Medulla oblongata (tissue), 1 donor: ENCODE measurements at regions not wholly inside any gene's neighbourhood (a gene's known extent, or its start where the extent isn't known, plus 50 kb on each side); places are given as distances from the start of the nearest gene placed in this dataset.

ENCODE experiments used
- DNase-seq: peaks from one replicate; pipeline ENCODE4 v3.0.0-alpha.2; 2015; ENCODE audit errors: extremely low spot score

DNA sequence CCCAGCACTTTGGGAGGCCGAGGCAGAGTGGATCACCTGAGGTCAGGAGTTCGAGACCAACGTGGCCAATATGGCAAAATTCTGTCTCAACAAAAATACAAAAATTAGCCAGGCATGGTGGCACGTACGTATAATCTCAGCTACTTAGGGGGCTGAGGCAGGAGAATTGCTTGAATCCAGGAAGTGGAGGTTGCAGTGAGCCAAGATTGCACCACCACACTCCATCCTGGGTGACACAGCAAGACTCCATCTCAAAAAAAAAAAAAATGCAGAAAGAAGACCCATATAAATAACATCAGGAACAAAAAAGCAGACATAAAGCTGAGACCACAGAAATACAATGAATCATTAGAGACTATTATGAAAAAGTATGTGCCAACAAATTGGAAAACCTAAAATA lies 235.2 kb upstream of the VEPH1 start:
- no peak for DNase-seq

DNA sequence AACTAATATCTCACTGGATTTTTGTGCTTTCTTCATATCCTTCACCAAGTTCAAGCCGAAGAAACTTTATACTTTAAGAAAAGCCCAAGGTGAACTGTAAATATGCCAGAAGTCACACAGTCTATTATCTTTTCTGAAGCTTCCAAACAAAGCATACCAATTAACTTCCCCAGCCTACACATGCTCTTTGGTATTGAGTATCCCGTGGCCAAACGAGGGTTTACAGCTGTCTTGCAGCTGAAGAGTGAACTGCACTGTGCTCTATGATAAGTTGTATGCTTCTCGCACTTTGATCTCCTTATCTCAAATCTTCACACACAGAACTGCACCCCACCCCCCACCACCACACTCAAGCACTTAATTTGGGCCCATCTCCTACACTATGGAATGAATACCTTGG lies 215.6 kb upstream of the VEPH1 start:
- no peak for DNase-seq

DNA sequence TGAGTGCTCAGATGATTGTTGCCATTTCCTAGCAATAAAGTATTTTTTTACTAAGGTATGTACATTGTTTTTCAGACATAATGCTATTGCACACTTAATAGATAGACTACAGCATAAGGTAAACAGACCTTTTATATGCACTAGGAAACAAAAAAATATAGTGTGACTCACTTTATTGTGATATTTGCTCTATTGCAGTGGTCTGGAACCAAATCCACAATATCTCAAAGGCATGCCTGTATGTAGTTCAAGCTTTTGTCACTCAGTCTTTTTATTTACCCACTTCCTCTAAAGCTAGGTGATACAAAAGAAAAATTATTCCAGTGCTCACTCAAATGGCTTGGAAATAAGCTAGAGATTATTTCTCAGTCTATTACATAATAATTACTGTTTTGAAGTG lies 209.9 kb upstream of the VEPH1 start:
- no peak for DNase-seq

DNA sequence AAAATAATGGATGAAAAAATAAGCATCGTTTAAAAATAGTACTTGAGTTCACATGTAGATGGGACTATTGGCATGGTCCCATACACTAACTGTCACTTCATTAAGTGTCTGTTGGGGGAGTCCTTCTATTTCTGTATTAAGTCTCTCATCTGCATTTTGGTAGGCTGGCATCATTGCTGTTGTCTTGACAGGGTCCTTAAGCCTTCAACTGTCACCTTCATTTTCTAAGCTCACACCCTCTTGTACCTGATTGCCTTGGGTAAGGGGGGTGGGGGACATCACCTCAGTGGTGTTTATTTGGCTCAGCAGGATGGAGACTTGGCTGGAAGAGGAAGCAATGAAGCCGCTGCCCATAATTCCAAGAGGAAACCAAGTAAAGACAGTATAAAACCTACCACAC lies 202.0 kb upstream of the VEPH1 start:
- DNase-seq, result no peak

DNA sequence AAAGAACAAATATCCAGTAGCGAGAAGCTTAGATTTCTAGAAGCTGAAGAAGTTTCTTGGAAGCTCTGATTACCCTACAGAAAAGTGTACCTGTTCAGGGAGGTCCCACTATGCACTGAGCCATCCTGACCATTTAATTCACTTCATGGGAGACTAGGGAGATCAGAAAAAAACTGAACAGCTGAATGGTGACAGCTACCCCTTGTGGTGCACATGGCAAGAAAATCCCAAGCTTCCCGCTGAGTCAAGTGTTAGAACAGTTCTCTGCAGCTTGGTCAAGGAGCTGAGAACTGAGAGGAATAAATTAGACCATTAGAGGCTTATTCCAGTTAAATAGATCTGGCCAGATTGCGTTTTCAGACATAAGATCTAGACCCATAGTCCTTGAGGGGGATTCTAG lies 197.2 kb upstream of the VEPH1 start:
- DNase-seq, result peak; percentile 32

DNA sequence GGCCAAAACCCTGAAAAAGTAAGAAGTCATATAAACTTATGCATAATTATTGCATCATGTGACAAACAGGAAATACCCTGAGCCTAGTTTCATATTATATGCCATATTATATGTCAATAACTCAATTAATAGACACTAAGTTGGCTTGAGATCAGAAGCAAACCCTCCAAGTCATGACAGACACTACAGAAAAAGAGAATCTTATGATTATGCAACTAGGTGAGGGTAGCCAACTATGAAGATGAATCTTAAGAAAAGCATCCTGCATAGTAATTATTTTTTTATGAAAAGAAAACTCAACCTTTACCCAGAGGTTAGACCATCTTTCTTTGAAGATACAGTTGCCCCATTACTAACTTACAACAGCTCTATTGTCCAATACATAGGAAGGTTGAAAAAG lies 192.4 kb upstream of the VEPH1 start:
- no peak for DNase-seq

DNA sequence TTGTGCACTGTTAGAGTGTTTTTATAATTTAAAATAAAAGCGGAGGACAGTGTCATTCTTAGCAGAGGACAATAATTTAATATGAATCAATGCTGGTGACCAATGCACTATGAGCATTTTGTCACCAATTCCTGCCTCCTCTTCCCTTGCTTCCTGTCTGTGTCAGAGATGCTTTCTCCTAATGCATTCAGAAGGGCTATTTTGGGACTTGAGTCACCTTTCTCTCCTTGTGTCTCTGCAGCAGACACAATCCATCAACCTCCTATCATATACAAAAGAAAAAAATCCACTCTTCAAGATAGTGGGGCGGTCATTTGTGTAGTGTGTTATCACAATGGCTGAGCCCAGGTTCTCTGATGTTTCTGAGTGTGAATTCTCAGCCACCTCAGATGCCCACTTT lies 191.9 kb upstream of the VEPH1 start:
- DNase-seq, result no peak

DNA sequence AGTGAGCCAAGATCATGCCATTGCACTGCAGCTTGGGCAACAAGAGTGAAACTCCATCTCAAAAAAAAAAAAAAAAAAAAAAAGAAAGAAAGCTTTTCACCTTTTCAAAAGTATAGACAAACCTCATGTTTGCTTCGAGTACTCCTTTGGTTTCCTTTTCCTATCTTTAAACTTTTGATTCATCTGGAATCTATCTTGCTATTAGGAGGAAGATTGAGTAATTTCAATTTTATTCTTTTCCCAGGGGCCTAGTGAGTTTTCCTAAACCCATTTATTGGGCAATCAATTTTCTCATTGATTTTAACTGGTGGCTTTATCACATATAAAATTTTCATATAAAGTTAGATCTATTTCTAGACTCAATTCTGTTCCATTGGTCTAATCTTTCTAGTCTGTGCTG lies 190.5 kb upstream of the VEPH1 start:
- DNase-seq, result no peak

DNA sequence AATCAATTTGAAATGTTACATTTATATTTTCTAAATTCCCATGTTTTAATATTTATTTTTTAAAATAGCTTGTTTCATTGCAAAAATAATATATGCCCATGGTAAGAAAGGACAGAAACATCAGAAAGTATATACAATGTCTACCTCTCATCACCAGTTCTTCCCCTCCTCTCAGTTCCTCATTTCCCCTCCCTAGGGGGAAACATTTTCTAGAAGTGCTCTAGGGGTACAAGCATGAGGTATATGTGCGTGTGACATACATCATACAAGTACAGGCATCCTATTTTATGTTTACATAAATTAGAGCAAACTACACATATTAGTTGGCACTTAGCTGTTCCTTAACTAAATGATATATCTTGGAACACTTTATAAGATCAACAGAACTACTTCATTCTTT lies 189.3 kb upstream of the VEPH1 start:
- DNase-seq, result no peak

DNA sequence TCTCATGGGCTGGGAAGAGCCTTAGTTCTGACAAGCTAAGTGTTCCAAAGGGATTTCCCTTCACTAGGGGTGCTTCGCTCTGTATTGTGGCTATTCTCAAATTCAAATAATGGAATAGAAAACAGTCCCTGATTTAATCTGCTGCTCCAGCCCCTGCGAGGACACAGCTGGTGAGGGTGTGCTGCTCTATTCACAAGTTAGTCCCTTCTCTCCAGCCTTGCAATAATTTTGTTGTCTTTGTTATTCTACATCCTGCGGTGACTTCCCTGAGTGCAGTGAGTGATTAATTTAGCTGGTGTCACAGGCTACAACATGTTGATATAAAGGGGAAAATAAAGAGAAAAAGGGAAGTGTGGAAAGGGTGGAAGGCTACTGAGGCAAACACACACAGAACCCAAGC lies 180.5 kb upstream of the VEPH1 start:
- no peak for DNase-seq

DNA sequence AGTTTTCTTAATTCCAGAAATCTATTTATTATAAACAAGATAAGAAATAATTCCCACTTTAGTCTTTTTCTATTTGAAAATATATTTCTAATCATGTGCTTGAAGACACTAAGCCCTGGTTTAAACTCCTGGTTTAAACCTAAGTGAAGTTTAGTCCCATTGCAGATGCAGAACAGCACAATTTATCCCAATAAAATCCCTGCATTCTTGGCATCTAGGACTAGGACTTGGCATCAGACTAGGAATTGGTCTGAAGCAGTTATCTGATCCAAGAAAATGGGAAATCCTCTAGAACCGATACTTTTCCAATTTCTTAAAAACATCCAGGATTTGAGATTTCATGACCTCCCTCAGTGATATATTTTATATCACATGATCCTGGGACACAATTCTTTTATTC lies 168.8 kb upstream of the VEPH1 start:
- no peak for DNase-seq

DNA sequence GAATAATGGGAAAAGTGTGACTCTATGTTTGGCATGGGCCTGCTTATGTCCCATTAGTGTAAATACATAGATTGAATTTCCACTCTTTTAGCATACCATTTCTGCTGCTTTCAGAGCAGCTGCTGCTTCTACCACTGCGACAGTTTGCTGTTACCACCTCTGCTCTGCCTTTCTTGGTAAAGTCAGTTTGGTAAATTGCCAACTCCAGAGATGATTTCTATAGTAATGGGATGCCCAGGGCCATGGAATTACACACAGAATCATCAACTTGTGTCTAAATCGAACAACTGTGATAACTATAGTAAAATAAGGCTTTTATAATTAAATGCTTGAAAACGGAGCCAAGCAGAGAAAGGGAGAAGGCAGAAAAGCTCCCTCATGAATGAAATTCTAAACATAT lies 168.4 kb upstream of the VEPH1 start:
- DNase-seq, result no peak

DNA sequence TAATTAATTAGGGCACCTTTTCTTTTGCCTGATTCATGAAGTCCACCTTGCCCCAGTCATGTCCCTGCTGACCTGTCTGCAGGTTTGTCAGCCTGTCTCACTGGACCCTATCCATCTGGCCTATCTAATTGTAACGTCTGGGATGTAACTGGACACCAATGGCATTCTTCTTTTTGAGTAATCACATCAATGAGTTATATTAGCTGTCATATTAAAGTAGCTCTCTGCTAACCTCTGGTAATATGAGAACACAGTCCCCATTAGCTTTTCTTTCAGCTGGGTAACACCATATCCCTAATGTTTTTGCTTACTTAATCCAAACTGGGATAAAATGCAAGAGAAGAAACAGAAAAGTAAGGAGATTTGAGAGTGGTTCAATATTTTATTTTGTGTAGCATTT lies 166.2 kb upstream of the VEPH1 start:
- DNase-seq, result no peak

DNA sequence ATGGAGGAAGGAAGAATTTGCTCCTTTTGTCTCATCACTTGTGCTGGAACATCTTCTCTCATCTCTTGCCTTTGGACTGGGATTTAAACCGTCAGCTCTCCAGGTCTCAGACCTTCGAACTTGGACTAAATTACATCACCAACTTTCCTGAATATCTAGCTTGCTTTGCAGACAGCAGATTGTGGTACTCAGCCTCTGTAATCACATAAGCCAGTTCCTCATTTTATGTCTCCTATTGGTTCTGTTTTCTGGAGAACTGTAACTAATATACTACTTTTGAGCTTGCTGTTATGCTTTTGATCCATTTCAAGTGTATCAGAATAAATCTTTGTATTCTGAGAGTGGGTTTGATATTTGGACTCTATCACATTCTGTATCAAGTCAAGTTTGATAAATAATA lies 164.3 kb upstream of the VEPH1 start:
- no peak for DNase-seq

DNA sequence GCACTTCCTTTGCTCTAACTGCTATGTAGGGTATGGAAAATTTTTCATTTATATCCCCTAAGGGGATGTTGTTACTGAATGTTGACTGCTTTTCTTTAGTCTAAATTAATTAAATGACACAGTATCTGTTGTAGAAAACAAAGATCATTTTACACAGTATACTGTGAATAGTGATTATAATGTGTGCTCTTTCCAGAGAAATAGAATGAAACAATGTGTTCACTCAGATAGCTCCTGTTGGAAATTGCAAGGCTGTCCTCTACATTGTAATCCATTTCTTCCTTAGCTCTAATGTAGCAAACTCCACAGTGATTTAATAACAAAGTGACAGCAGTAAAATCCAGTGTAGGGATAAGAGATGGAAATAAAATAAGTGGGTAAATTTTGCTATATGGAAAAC lies 159.0 kb upstream of the VEPH1 start:
- peak; percentile 40 for DNase-seq

DNA sequence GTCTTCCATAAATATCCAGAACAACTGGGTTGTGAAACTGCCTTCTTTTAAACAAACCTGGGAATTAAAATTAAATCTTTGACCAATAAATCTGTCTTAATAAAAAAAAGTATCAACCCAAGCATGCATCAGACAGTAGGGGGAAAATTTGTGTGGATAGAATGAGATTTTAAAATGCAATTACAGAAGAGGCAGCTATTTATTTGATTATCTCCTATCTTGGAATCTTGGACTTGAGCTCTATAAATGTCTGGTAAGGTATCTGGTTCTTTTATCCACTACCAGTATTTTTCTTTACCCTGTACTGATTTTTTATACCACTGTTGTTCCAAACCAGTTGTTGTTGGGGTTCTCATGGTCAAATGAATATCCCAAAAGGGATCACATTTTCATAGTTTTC lies 157.6 kb upstream of the VEPH1 start:
- no peak for DNase-seq

DNA sequence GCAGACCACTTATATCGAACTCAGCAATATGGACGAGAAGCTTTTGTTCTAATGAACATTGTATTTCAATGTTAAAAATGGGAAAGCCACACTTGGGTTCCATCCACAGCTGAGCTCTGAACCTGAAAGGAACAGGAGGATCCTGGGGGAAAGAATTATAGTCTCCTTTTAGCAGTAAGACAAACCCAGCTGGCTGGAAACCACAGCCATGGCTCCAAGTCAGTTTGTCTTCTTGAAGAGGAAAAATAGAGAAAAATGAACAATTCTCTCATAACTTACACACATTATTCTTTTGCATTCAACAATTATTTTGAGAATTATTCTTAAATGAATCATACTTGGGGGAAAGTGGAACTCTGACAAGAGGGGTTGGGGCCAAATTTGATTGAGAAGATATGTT lies 149.2 kb upstream of the VEPH1 start:
- DNase-seq, result no peak

DNA sequence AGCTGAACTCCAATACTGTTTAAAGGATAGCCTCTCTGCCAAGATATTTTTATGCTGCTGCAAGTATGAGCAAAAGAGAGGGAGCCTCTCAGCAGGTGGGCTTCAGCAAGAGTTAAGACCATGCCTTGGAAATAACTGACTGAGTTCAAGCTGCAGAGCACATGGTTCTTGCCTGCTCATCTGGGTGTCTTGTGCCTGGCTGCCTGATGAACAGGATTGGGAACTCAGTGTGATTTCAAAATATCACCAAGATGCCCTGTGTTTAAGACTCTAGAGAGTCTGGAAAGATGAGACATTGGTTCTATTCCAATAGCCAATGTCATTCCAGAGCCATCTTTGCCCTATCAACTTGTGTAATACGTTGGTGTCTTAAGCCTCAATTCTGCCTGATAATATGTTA lies 147.5 kb upstream of the VEPH1 start:
- DNase-seq, result no peak

DNA sequence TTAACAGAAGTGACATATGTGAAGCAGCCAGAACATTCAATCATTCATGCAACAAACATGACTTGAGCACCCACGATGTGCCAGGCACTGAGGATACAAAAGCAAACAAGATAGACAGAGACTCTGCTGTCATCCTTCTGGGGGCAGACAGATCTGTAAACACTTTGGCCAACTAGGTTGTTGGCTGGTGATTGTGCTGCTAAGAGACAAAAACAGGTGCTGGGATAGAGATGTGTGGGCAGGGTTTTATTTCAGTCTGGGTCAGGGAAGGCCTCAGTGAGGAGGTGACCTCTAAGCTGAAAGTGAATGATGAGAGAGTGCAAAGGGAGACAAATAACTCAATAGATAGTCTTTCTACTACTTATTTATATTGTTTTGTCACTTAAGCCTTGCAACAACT lies 147.0 kb upstream of the VEPH1 start:
- no peak for DNase-seq

DNA sequence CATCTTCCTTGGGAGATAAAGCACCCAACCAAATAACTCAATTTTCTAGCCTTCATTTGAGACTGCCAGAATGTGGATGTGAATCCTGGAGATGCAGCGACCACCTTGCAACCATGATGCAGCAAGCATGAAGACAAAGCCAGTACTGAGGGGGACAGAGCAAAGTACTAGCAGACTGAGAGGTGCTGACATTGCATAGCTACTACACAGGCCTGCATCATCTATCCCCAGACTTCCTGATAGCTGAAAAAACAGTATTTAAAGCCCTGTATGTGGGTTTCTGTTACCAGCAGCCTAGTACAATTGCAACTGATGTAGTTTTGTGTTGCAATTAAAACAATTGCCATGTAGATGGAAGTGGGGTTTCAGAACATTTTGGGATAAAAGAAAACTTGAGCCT lies 146.3 kb upstream of the VEPH1 start:
- no peak for DNase-seq

DNA sequence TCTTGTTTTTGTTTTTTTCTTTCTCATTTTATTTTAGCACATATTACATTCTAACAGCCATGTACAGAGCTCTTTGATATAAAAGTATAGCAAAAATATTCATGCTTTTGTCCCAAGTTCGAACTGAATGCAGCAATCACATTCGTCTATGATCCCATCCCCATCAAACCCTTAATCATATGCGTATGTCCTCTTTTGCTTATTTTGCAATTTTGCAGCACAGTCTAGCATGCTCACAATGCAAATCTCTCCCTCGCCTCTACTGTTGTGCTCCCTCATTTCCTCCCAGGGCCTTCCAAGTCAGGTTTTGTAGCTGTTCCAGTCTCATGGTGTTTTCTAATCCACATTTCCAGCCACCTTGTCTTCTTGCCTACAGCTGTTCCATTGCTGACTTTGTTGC lies 144.6 kb upstream of the VEPH1 start:
- no peak for DNase-seq

DNA sequence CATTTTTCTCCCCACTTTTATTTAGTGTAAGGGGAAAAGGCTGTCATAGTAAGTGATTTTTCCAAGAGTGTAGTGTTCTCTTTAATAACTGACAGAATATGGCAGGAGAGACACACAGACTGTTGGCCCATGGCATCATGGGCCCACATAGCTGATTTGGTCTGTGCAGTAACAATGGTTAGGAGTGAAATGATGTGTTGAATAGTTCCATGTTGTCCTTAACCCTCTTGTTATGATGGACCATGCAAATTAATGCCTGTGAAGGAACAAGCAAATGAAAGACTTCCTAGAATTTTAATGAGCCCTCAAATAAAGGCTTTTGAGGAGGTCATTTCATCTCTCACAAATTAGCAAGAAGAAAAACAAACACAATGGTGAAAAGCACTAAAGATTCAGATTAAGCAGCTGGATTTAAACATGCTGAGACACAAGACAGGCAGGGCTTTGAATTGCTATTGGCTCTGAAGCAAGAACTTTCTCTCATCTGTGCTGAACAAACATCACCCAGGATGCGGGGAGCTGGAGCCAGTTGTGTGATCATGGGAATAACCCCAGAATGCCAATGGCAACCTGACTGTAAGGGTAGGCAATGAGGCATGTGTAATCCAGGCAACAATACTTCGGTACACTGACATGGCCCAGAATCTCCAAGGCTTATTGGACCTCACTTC lies 136.7 kb upstream of the VEPH1 start:
- DNase-seq, result peak; percentile 42

DNA sequence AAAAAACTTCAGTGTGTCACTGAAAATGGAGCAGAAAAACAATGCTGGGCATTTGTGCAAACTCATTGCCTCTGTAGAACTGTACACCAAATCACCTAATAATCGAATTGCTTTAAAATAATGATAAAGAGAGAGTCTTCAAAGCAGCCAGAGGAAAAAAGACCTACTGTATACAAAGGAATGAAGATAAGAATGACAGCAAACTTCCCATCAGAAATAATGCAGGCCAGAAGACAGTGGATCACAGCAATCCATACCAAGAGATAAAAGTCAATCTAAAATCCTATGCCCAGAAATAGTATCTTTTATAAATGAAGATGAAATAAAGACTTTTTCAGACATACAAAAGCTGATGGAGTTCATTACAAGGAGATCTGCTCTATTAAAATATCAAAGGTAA lies 134.7 kb upstream of the VEPH1 start:
- DNase-seq, result no peak

DNA sequence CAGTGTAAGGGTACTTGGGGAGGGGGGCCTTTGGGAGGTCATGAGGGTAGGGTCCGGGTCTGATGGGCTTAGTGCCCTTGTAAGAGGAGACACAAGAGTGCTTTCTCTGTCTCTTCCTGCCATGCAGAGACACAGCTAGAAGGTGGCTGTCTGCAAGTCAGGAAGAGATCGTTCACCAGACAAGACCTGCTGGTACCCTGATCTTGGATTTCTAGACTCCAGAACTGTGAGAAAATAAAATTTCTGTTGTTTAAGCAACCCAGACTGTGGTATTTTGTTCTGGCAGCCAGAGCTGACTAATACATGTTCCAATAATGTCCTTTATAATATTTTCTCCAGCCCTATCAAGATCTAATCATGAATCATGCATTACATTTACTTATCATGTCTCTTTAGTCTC lies 130.0 kb upstream of the VEPH1 start:
- DNase-seq, result no peak

DNA sequence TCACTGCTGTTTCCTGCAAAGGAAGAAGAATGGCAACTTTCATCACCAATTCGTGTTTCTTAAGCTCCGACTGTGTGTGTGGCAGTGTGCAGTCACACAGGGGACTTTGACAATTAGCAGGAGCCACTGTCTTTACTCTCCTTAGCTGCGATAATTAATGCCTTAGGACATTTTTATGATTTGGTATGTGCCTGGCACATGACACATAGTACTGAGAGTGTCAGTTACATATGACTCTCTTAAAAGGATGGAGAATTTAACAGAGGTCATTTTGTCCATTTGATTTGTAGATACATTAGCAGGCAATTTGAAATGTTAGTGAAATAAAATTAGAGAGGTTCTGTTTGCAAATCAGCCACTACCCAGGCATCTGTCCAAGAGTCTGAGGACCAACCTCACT lies 128.9 kb upstream of the VEPH1 start:
- DNase-seq, result no peak
